Naive thymus-derived CD4-positive, alpha-beta T cell (primary cell): ENCODE measurements at regions not wholly inside any gene's neighbourhood (a gene's known extent, or its start where the extent isn't known, plus 50 kb on each side); places are given as distances from the start of the nearest gene placed in this dataset.
A peak's percentile ranks its signal among the peaks of the same experiment; 100 is the strongest.

Experiments used
- ATAC-seq: fragments of 150-1000 bp; cut with Tn5 transposase; 2 replicates; pipeline ENCODE4 v1.10.0; 2021; ENCODE audit warnings: mild to moderate bottlenecking, moderate library complexity
- CTCF ChIA-PET: fragments of 350-600 bp; sonication (Branson Sonifier 250); formaldehyde crosslinking; loops from one replicate; lab custom pipeline; 2021; ENCODE audit warnings: antibody characterized with exemption; lab: Charles Lee
- POLR2A ChIA-PET: fragments of 350-600 bp; sonication (Branson Sonifier 250); formaldehyde crosslinking; loops from one replicate; lab custom pipeline; 2021; ENCODE audit warnings: antibody characterized with exemption, inconsistent platforms; lab: Charles Lee
- DNase-seq, 9 donors: peaks; one replicate each; pipeline versions ENCODE4 v3.0.0 to v3.0.0-alpha.2; 2020 to 2022; ENCODE audit warnings: mixed read lengths in 1 of 9
- H3K27ac ChIP-seq: one replicate; pipeline ENCODE4 v1.7.0; 2013; ENCODE audit warnings: mild to moderate bottlenecking, low read depth, low read length, moderate library complexity
- H3K27me3 ChIP-seq, 2 donors: one replicate each; pipeline ENCODE4 v1.7.0; 2013; ENCODE audit warnings: low read length in 2 of 2, mild to moderate bottlenecking in 2 of 2, moderate library complexity in 2 of 2; ENCODE audit not compliant: control insufficient read depth in 2 of 2, insufficient read depth in 2 of 2
- H3K36me3 ChIP-seq, 3 experiments: 1 replicate in 2 of 3; 2 replicates in 1 of 3; pipeline ENCODE4 v1.7.0; 2013; ENCODE audit warnings: low read length in 3 of 3, mild to moderate bottlenecking in 3 of 3, moderate library complexity in 1 of 3; ENCODE audit not compliant: insufficient read depth in 3 of 3, control insufficient read depth in 2 of 3
- H3K4me1 ChIP-seq, 2 donors: one replicate each; pipeline ENCODE4 v1.7.0; 2013; ENCODE audit warnings: low read length in 2 of 2, mild to moderate bottlenecking in 2 of 2, moderate library complexity in 1 of 2; ENCODE audit not compliant: control insufficient read depth in 2 of 2, insufficient read depth in 2 of 2
- H3K4me3 ChIP-seq: 2 replicates; pipeline ENCODE4 v1.7.0; 2013; ENCODE audit warnings: mild to moderate bottlenecking, low read length
- H3K9me3 ChIP-seq, 3 experiments: 1 replicate in 2 of 3; 2 replicates in 1 of 3; pipeline ENCODE4 v1.7.0; 2013; ENCODE audit warnings: low read length in 3 of 3; ENCODE audit not compliant: control insufficient read depth in 2 of 3
- H3K27ac Mint-ChIP-seq, 9 donors: one replicate each; pipeline ENCODE4 v1.8.0; 2020 to 2022; ENCODE audit warnings: mixed read lengths in 9 of 9, mild to moderate bottlenecking in 8 of 9, moderate library complexity in 5 of 9, inconsistent platforms in 2 of 9
- H3K27me3 Mint-ChIP-seq, 5 donors: one replicate each; pipeline ENCODE4 v1.8.0; 2021 to 2022; ENCODE audit warnings: mixed read lengths in 5 of 5, mild to moderate bottlenecking in 1 of 5
- H3K36me3 Mint-ChIP-seq, 5 donors: one replicate each; pipeline ENCODE4 v1.8.0; 2020 to 2022; ENCODE audit warnings: mixed read lengths in 5 of 5, mild to moderate bottlenecking in 3 of 5, inconsistent platforms in 1 of 5
- H3K4me1 Mint-ChIP-seq, 7 donors: one replicate each; pipeline ENCODE4 v1.8.0; 2020 to 2022; ENCODE audit warnings: mixed read lengths in 7 of 7, mild to moderate bottlenecking in 3 of 7, inconsistent platforms in 1 of 7
- H3K4me3 Mint-ChIP-seq, 10 donors: one replicate each; pipeline ENCODE4 v1.8.0; 2020 to 2022; ENCODE audit warnings: mild to moderate bottlenecking in 10 of 10, mixed read lengths in 10 of 10, moderate library complexity in 6 of 10, inconsistent platforms in 2 of 10
- H3K9me3 Mint-ChIP-seq, 11 donors: one replicate each; pipeline ENCODE4 v1.8.0; 2020 to 2022; ENCODE audit warnings: mixed read lengths in 11 of 11, mild to moderate bottlenecking in 4 of 11, inconsistent platforms in 1 of 11, moderate library complexity in 1 of 11
- intact Hi-C, 2 donors: fragments of 100-400 bp; cut with micrococcal nuclease; formaldehyde crosslinking; loops; one replicate each; pipeline ENCODE4 v1.15.1; 2023

GRCh38 chr21:14763695-14764064, 217.6 kb upstream of the SAMSN1 start:
- no peak overlapping the region for H3K27ac ChIP-seq

GRCh38 chr21:14762734-14763694, 216.9 kb upstream of the SAMSN1 start:
- Histone ChIP-seq H3K36me3 (no peaks in the 10 kb centered on the region), H3K27me3 (no peaks in the 10 kb centered on the region), H3K9me3 (no peaks in the 10 kb centered on the region), H3K27ac (peak overlapping the region; percentile 26), H3K4me3 (peak overlapping the region; percentile 21), H3K4me1 (peaks cover 0 to 10% of the 10 kb centered on the region in 2 donors)
- Mint-ChIP-seq H3K4me3 (no peak overlapping the region), H3K9me3 (peaks cover 0 to 8% (median 0%) of the 10 kb centered on the region in 11 donors), H3K27ac (no peak overlapping the region), H3K4me1 (peaks cover 0 to 8% (median 6%) of the 10 kb centered on the region in 7 donors), H3K36me3 (peaks cover 0 to 8% (median 0%) of the 10 kb centered on the region in 5 donors), H3K27me3 (no peaks in the 10 kb centered on the region)
- intact Hi-C loops: loop anchor here (1.0 to 10.0 kb wide), 4 partner anchors 51 to 380 kb away; partner anchors contain the start of genes HSPA13 (in 1 of the 2) and NRIP1 (in 1 of the 2)
- ChIA-PET CTCF (interaction anchor here (0.6 kb wide), 1 partner anchor 22 kb away, joined by 3 read pairs; no protein-coding TSS in a partner anchor), POLR2A (interaction anchor here (1.1 kb wide), 1 partner anchor 302 kb away, joined by 4 read pairs; no protein-coding TSS in a partner anchor)
- ATAC-seq: peak; percentile 84
- peak in 3 of 9 donors; percentile 11 to 20 (median 15) for DNase-seq

More at GRCh38 chr21:14763695-14764064, 217.6 kb upstream of the SAMSN1 start:
- Mint-ChIP-seq H3K27me3 (no peaks in the 10 kb centered on the region), H3K9me3 (peaks cover 0 to 8% (median 0%) of the 10 kb centered on the region in 11 donors), H3K4me3 (no peak overlapping the region), H3K27ac (no peak overlapping the region), H3K36me3 (peaks cover 0 to 7% (median 0%) of the 10 kb centered on the region in 5 donors), H3K4me1 (peaks cover 0 to 8% (median 6%) of the 10 kb centered on the region in 7 donors)
- Histone ChIP-seq H3K4me3 (no peak overlapping the region), H3K27me3 (no peaks in the 10 kb centered on the region), H3K9me3 (no peaks in the 10 kb centered on the region), H3K4me1 (peaks cover 0 to 10% of the 10 kb centered on the region in 2 donors), H3K36me3 (no peaks in the 10 kb centered on the region)
- POLR2A ChIA-PET: interaction anchor here (1.1 kb wide), 1 partner anchor 302 kb away, joined by 4 read pairs; no protein-coding TSS in a partner anchor
- intact Hi-C loops: loop anchor here (1.0 to 10.0 kb wide), 4 partner anchors 51 to 380 kb away; partner anchors contain the start of genes HSPA13 (in 1 of the 2) and NRIP1 (in 1 of the 2)
- DNase-seq: no peak
- CTCF ChIA-PET: interaction anchor here (0.6 kb wide), 1 partner anchor 22 kb away, joined by 3 read pairs; no protein-coding TSS in a partner anchor
- no peak for ATAC-seq

GRCh38 chr21:14762327-14762726, 216.2 kb upstream of the SAMSN1 start:
- Mint-ChIP-seq H3K4me1 (peaks cover 0 to 8% (median 6%) of the 10 kb centered on the region in 7 donors), H3K4me3 (no peak overlapping the region), H3K36me3 (peaks cover 0 to 8% (median 0%) of the 10 kb centered on the region in 5 donors), H3K27ac (no peak overlapping the region), H3K27me3 (no peaks in the 10 kb centered on the region), H3K9me3 (peaks cover 0 to 11% (median 0%) of the 10 kb centered on the region in 11 donors)
- DNase-seq (no peak), ATAC-seq (no peak)
- H3K36me3 ChIP-seq: no peaks in the 10 kb centered on the region
- H3K9me3 ChIP-seq: no peaks in the 10 kb centered on the region
- no peaks in the 10 kb centered on the region for H3K27me3 ChIP-seq
- ChIA-PET CTCF (no interaction called here), POLR2A (interaction anchor here (0.5 kb wide), 1 partner anchor 69 kb away, joined by 4 read pairs; no protein-coding TSS in a partner anchor)
- no peak overlapping the region for H3K4me3 ChIP-seq
- H3K4me1 ChIP-seq: peaks cover 0 to 10% of the 10 kb centered on the region in 2 donors
- intact Hi-C loops: loop anchor here (5.0 to 10.0 kb wide), 3 partner anchors 50 to 310 kb away; partner anchors contain the start of gene NRIP1 (in 1 of the 2)
- peak overlapping the region; percentile 26 for H3K27ac ChIP-seq

GRCh38 chr21:14759285-14759684, 213.2 kb upstream of the SAMSN1 start:
- no peaks in the 10 kb centered on the region for H3K9me3 ChIP-seq
- no peaks in the 10 kb centered on the region for H3K36me3 ChIP-seq
- no peak overlapping the region for H3K27ac Mint-ChIP-seq
- CTCF ChIA-PET: no interaction called here
- H3K27me3 ChIP-seq: no peaks in the 10 kb centered on the region
- POLR2A ChIA-PET: no interaction called here
- peaks cover 0 to 9% (median 0%) of the 10 kb centered on the region in 11 donors for H3K9me3 Mint-ChIP-seq
- peaks cover 0 to 10% (median 3%) of the 10 kb centered on the region in 5 donors for H3K36me3 Mint-ChIP-seq
- no peak overlapping the region for H3K4me3 Mint-ChIP-seq
- intact Hi-C loops: no loop called here
- peaks cover 0 to 10% of the 10 kb centered on the region in 2 donors for H3K4me1 ChIP-seq
- no peak for DNase-seq
- ATAC-seq: no peak
- H3K27me3 Mint-ChIP-seq: no peaks in the 10 kb centered on the region
- no peak overlapping the region for H3K27ac ChIP-seq
- peaks cover 0 to 9% (median 6%) of the 10 kb centered on the region in 7 donors for H3K4me1 Mint-ChIP-seq
- H3K4me3 ChIP-seq: no peak overlapping the region

- Histone ChIP-seq H3K27me3 (no peaks in the 10 kb centered on the region), H3K27ac (no peak overlapping the region), H3K4me1 (peaks cover 0 to 10% of the 10 kb centered on the region in 2 donors), H3K36me3 (no peaks in the 10 kb centered on the region), H3K9me3 (no peaks in the 10 kb centered on the region), H3K4me3 (no peak overlapping the region)
- intact Hi-C loops: no loop called here
- peaks cover 0 to 9% (median 0%) of the 10 kb centered on the region in 11 donors for H3K9me3 Mint-ChIP-seq
- peaks cover 0 to 10% (median 3%) of the 10 kb centered on the region in 5 donors for H3K36me3 Mint-ChIP-seq
- POLR2A ChIA-PET: no interaction called here
- H3K4me3 Mint-ChIP-seq: no peak overlapping the region
- no peaks in the 10 kb centered on the region for H3K27me3 Mint-ChIP-seq
- CTCF ChIA-PET: no interaction called here
- peaks cover 0 to 11% (median 6%) of the 10 kb centered on the region in 7 donors for H3K4me1 Mint-ChIP-seq
- H3K27ac Mint-ChIP-seq: no peak overlapping the region
- ATAC-seq (no peak), DNase-seq (no peak)
These were observed 212.7 kb upstream of the SAMSN1 start for GRCh38 chr21:14758849-14759248.

- DNase-seq (no peak), ATAC-seq (no peak)
- ChIA-PET POLR2A (no interaction called here), CTCF (no interaction called here)
- Mint-ChIP-seq H3K4me1 (peaks cover 0 to 20% (median 6%) of the 10 kb centered on the region in 7 donors), H3K9me3 (peaks cover 0 to 9% (median 0%) of the 10 kb centered on the region in 11 donors), H3K27me3 (no peaks in the 10 kb centered on the region), H3K36me3 (peaks cover 0 to 10% (median 3%) of the 10 kb centered on the region in 5 donors), H3K27ac (no peak overlapping the region), H3K4me3 (no peak overlapping the region)
- no peaks in the 10 kb centered on the region for H3K36me3 ChIP-seq
- peaks cover 0 to under 1% of the 10 kb centered on the region in 2 donors for H3K4me1 ChIP-seq
- intact Hi-C loops: no loop called here
- H3K27ac ChIP-seq: no peak overlapping the region
- no peaks in the 10 kb centered on the region for H3K9me3 ChIP-seq
- no peak overlapping the region for H3K4me3 ChIP-seq
- H3K27me3 ChIP-seq: no peaks in the 10 kb centered on the region
These were observed 211.6 kb upstream of the SAMSN1 start for GRCh38 chr21:14757533-14758327.
